HG03575 (cell line): ENCODE measurements at regions not wholly inside any gene's neighbourhood (a gene's known extent, or its start where the extent isn't known, plus 50 kb on each side); places are given as distances from the start of the nearest gene placed in this dataset.

Source experiments
- ATAC-seq: cut with Tn5 transposase; IDR thresholded peaks from one replicate; pipeline ENCODE4 v1.9.1; 2021; ENCODE audit not compliant: unreplicated experiment, insufficient number of reproducible peaks, low FRiP score; ENCODE audit errors: extremely low read depth

DNA sequence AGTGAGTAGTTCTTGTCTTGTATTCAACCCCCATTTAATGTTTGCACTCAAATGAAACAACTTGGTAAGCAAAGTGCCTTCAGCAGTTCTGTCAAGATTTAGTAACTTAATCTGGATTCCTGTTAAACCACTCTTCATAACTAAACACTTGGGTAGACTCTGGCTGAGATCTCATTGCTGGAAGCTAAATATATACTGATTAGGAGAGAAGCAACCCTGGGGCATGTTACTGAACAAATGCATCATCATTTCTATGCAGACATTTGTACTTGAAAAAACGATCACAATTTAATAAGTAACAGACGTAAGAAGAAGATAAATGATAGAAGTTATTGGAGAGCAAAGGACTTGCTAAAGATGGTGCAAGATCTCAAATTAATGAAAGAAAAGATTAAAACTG lies 308.4 kb upstream of the POM121L12 start:
- ATAC-seq, result no peak

DNA sequence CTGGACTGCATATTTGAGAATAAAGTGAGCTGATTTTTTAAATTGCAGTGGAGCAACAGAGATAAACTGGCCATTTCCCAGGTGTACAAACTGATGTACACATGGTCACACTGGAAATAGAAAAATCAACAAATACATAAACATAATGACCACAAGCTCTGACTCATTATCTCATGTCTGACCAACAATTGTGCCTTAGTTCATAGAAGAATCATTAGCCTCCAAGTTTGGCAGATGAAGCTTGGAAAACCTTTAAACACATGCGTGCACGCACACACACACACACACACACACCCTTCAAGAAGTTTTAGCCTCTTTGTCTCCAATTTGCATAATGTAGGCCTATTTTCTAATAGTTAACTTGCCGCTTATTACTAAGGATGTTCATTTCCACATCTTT lies 308.9 kb upstream of the POM121L12 start:
- no peak for ATAC-seq

DNA sequence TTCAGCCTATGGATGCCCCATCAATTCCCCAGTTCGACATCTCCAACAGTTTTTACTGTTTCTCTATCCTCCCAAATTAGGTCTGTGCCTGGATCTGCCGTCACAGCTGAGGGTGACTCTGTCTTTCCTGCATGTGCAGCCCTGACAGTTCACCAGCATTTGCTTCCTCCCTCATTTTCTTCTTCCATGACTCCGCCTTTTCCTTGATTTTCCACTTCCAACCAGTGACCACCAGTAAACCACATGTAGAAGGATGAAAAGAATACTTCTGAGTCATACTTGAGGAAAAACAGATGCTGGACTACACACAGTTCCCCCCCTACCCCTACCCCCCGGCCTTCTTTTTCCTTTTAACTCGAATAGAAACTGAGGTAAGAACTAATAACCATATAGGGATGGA lies 311.8 kb upstream of the POM121L12 start:
- ATAC-seq, result no peak

DNA sequence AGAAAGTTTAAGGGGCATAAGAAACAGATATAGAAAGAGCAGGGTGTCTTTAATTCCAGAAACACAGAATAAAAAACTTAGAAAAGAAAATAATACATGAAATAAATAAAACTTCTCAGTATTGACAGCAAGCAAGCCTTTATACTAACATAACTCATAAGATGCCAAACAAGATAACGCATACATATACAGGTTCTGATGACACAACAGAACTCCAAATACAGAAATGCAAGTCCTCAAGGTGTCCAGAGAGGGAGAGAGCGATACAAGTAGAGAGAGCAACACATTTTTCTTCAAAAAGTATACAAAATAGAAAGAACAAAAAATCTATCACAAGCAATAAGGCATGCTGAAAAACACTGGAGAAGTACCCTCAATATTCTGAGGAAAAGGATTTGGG lies 314.6 kb upstream of the POM121L12 start:
- no peak for ATAC-seq

DNA sequence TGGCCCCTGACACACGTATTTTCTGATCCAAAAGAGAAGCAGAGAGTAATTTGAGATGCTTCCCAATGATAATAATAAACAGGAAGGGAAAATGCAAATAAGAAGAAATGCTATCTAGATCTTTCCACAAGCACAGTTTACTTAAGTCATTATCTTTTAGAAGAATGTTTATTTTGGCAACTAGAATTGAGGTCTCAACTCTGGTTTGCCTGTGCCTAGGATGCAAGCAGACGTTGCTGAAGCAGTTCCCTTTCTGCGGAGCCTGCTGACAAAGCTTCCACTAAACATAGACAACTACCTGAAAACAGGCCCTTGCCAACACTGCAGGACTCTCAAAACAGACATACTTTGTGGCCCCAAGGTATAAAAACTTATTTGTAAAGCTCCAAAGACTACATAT lies 315.8 kb upstream of the POM121L12 start:
- ATAC-seq, result no peak

DNA sequence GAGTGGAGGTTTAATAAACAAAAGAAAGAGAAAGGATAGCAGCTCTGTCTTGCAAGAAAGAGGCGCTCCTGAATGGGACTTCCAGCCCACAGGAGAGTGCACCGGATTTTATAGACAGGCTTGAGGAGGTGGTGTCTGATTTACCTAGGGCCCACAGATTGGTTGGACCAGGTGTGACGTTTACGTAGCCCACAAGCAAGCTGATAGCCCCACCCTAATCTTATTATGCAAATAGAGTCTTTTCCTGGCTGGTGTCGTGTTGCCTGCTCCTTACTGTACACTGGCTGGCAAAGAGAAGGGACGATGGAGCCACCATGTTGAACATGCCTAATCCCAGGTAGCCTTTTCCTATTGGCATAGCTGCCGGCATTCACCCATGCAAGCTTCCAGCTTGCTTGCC lies 319.7 kb upstream of the POM121L12 start:
- no peak for ATAC-seq

GRCh38 chr7:52712938-52713337 lies 322.5 kb upstream of the POM121L12 start:
- no peak for ATAC-seq

- no peak for ATAC-seq
These were observed 323.5 kb upstream of the POM121L12 start for GRCh38 chr7:52711951-52712350.

- no peak for ATAC-seq
These were observed 326.6 kb upstream of the POM121L12 start for GRCh38 chr7:52708846-52709245.

DNA sequence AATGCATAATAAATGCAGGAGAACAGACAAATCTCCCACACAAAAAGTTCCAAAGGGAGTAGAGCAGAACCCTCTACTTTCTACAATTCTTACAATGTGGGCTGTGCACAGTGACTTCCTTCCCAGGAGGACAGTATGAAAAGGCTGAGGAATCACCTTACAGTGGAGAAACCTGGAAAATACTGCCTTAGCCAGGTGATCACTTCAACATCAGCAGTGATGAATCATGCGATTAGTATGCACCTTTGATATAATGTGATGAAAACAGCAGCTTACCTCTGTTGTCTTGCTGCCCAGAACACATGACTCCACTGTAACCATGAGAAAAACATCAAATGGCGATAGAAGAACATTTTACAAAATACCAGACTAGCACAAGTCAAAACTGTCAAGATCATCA lies 329.7 kb upstream of the POM121L12 start:
- no peak for ATAC-seq

GRCh38 chr7:52700349-52700748 lies 335.1 kb upstream of the POM121L12 start:
- ATAC-seq, result no peak

DNA sequence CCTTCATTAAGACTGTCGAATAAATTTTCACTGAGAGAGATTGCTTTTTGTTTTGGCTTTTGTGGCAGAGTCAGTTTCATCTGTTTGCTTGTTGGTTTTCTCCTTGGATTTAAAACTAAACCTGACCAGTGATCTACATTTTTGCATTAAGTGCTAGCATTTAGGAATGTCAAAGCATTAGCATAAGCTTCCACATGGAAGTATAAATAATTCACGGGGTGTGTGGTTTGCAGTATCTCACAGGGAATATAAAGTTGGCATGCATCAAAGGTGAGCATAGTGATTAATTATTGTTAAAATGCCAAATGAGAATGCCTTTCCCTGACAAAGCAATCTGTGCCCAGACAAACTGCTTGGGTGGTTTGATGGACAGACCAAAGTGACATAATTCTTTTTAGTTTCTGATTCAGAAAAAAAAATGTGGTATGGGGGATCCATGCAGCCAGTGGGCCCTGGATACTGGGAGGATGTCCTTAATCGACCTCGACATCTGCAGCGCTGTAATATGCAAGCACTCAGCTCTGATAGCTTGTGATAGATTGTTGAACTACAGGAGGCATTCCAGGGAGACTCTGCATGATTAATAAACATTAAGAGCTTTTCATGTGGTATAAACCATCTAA lies 339.3 kb upstream of the POM121L12 start:
- no peak for ATAC-seq

- no peak for ATAC-seq
These were observed 344.2 kb upstream of the POM121L12 start for GRCh38 chr7:52691257-52691656.

DNA sequence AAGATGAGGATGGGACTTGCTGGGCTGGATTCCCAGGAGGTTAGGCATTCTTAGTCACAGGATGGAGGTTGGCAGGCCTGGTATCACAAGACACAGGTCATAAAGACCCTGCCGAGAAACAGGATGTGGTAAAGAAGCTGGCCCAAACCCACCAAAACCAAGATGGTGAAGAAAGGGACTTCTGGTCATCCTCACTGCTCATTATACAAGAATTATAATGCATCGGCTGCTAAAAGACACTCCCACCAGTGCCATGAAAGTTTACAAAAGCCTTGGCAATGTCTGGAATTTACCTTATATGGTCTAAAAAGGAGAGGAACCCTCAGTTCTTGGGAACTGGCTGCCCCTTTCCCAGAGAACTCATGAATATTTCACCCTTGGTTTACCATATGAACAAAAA lies 345.5 kb upstream of the POM121L12 start:
- ATAC-seq, result no peak

GRCh38 chr7:52685333-52685732 lies 350.1 kb upstream of the POM121L12 start:
- no peak for ATAC-seq

- no peak for ATAC-seq
These were observed 351.0 kb upstream of the POM121L12 start for GRCh38 chr7:52684388-52684787.

DNA sequence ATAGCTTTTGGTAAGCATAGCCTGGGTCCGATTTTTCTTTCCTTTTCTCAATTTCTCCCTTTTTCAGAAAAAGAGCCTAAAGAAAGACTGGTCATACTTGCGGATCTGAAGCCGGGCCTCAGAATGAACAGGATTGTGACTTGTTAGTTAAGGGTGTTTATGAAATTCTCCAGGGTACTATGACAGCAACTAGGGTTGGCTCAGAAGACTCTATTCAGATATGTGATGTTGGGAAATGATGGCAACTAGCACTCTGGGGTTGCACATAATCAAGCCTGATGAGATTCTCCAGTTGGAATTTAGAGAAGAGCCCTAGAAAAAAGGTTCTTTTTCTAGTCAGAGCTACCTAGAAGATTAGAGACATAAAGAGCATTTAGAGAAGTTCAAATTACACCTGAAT lies 352.4 kb upstream of the POM121L12 start:
- no peak for ATAC-seq

GRCh38 chr7:52670608-52671225 lies 364.7 kb upstream of the POM121L12 start:
- no peak for ATAC-seq

DNA sequence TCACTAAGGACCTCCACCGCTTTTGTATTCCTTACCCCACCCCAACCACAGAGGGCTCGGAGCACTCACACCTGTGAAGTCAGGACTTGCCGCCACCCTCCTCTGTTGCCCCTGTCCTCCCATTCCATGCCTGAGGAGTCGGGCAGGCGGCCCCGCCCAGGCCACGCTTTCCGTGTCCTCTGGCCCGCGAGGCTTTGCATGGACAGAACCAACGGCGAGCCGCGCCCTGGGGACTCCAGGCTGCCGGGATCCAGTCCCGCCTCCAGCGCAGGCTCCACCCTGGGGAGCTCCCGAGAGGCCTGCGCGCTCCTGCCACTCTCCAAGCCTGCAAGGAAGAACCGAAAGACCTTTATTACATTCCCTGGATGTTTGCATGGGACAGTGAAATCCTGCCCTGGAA lies 366.4 kb upstream of the POM121L12 start:
- no peak for ATAC-seq

- no peak for ATAC-seq
These were observed 367.0 kb upstream of the POM121L12 start for GRCh38 chr7:52668435-52668834.

DNA sequence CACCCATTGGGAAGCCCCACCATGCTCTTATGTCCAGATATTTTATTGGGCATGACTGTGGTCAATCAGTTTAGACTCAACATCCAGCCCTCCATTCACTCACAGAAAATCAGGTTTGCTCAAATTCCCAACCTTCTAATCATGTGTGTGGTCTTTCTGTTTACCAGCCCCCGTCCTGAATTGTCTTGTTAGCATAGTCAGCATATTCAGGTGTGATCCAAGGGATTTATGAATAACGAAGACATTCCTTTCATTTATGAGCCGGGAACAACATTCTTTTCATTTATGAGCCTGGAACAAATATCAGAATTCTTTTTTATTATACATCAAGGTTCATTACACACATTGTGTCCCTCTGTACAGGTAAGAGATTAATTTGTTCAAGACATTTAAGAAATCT lies 376.3 kb upstream of the POM121L12 start:
- no peak for ATAC-seq
